ENCODE measurements at regions not wholly inside any gene's neighbourhood (a gene's known extent, or its start where the extent isn't known, plus 50 kb on each side); places are given as distances from the start of the nearest gene placed in this dataset.

GRCh38 chr4:130675266-130675665, 1579.3 kb downstream of the C4orf33 start:
- DNase-seq = no peak
- H3K4me3 ChIP-seq = no peak overlapping the region
- intact Hi-C loops (cut with DNase I) = no loop called here
- TF ChIP-seq POLR2A (IDR thresholded peaks at IDR 0.05) (no peak), CTCF (IDR thresholded peaks at IDR 0.05) (no peak)
- no peaks in the 10 kb centered on the region for H3K36me3 ChIP-seq
- WGBS, 2 donors = 21 to 37% methylated on average over 2 of the region's 2 CpGs
- H3K4me1 ChIP-seq = no peaks in the 10 kb centered on the region
- H3K9me3 ChIP-seq = no peaks in the 10 kb centered on the region
- H3K27me3 ChIP-seq = no peaks in the 10 kb centered on the region
- no peak overlapping the region for H3K27ac ChIP-seq

- TF ChIP-seq CTCF (IDR thresholded peaks at IDR 0.05) (no peak), POLR2A (IDR thresholded peaks at IDR 0.05) (no peak)
- no peaks in the 10 kb centered on the region for H3K9me3 ChIP-seq
- no peak overlapping the region for H3K4me3 ChIP-seq
- no peak overlapping the region for H3K27ac ChIP-seq
- H3K27me3 ChIP-seq = no peaks in the 10 kb centered on the region
- intact Hi-C loops (cut with DNase I) = no loop called here
- H3K36me3 ChIP-seq = no peaks in the 10 kb centered on the region
- H3K4me1 ChIP-seq = no peaks in the 10 kb centered on the region
- no peak for DNase-seq
These were observed 1593.2 kb downstream of the C4orf33 start for GRCh38 chr4:130689181-130689580.

- intact Hi-C loops (cut with DNase I) = no loop called here
- 74 to 77% methylated on average over 2 of the region's 2 CpGs for WGBS, 2 donors
These were observed 1602.3 kb downstream of the C4orf33 start for GRCh38 chr4:130698251-130698650.

GRCh38 chr4:130699004-130699403, 1603.1 kb downstream of the C4orf33 start:
- Histone ChIP-seq H3K4me1 (no peaks in the 10 kb centered on the region), H3K9me3 (no peaks in the 10 kb centered on the region), H3K4me3 (no peak overlapping the region), H3K27me3 (no peaks in the 10 kb centered on the region), H3K36me3 (no peaks in the 10 kb centered on the region), H3K27ac (no peak overlapping the region)
- intact Hi-C loops (cut with DNase I) = no loop called here
- WGBS, 2 donors = 46 to 56% methylated on average over 4 to 5 of the region's 5 CpGs
- TF ChIP-seq CTCF (IDR thresholded peaks at IDR 0.05) (no peak), POLR2A (IDR thresholded peaks at IDR 0.05) (no peak)
- DNase-seq = no peak

More at GRCh38 chr4:130698251-130698650, 1602.3 kb downstream of the C4orf33 start:
- Histone ChIP-seq H3K9me3 (no peaks in the 10 kb centered on the region), H3K36me3 (no peaks in the 10 kb centered on the region), H3K4me1 (no peaks in the 10 kb centered on the region), H3K27me3 (no peaks in the 10 kb centered on the region), H3K27ac (no peak overlapping the region), H3K4me3 (no peak overlapping the region)
- no peak for TF ChIP-seq CTCF (IDR thresholded peaks at IDR 0.05)
- no peak for TF ChIP-seq POLR2A (IDR thresholded peaks at IDR 0.05)
- no peak for DNase-seq

GRCh38 chr4:130703211-130703935, 1607.4 kb downstream of the C4orf33 start:
- H3K27ac ChIP-seq = no peak overlapping the region
- WGBS, 2 donors = 80 to 84% methylated on average over 8 of the region's 8 CpGs
- DNase-seq = no peak
- intact Hi-C loops (cut with DNase I) = no loop called here
- no peaks in the 10 kb centered on the region for H3K27me3 ChIP-seq
- H3K4me3 ChIP-seq = no peak overlapping the region
- H3K9me3 ChIP-seq = no peaks in the 10 kb centered on the region
- H3K36me3 ChIP-seq = no peaks in the 10 kb centered on the region
- H3K4me1 ChIP-seq = no peaks in the 10 kb centered on the region
- TF ChIP-seq CTCF (IDR thresholded peaks at IDR 0.05) (no peak), POLR2A (IDR thresholded peaks at IDR 0.05) (no peak)
